Mammary epithelial cell (primary cell): ENCODE measurements at regions not wholly inside any gene's neighbourhood (a gene's known extent, or its start where the extent isn't known, plus 50 kb on each side); places are given as distances from the start of the nearest gene placed in this dataset.

Source experiments
- CTCF ChIP-seq, 2 donors: IDR thresholded peaks in 1 of 2; conservative IDR thresholded peaks in 1 of 2; 2 replicates each; pipeline ENCODE4 v1.5.1; 2011 to 2012; ENCODE audit warnings: inconsistent platforms in 2 of 2, low read length in 2 of 2, mild to moderate bottlenecking in 2 of 2, control low read depth in 1 of 2, low read depth in 1 of 2; ENCODE audit not compliant: insufficient read depth in 1 of 2; ENCODE audit errors: extremely low read depth in 1 of 2
- EZH2 ChIP-seq: IDR thresholded peaks from 2 replicates; pipeline ENCODE4 v1.6.1; 2012; ENCODE audit warnings: low read length, inconsistent platforms, borderline replicate concordance

- no peak for TF ChIP-seq CTCF (conservative IDR thresholded peaks at IDR 0.05 in 1 of 2, IDR thresholded peaks at IDR 0.05 in 1 of 2; ENCODE audit: extremely low read depth in 1 of 2, insufficient read depth in 1 of 2, low read depth in 1 of 2, low read length in 2 of 2)
- TF ChIP-seq EZH2, result no peak
These were observed 902.8 kb downstream of the EPHA4 start for GRCh38 chr2:220669324-220669723.
